ENCODE measurements at regions not wholly inside any gene's neighbourhood (a gene's known extent, or its start where the extent isn't known, plus 50 kb on each side); places are given as distances from the start of the nearest gene placed in this dataset.

DNA sequence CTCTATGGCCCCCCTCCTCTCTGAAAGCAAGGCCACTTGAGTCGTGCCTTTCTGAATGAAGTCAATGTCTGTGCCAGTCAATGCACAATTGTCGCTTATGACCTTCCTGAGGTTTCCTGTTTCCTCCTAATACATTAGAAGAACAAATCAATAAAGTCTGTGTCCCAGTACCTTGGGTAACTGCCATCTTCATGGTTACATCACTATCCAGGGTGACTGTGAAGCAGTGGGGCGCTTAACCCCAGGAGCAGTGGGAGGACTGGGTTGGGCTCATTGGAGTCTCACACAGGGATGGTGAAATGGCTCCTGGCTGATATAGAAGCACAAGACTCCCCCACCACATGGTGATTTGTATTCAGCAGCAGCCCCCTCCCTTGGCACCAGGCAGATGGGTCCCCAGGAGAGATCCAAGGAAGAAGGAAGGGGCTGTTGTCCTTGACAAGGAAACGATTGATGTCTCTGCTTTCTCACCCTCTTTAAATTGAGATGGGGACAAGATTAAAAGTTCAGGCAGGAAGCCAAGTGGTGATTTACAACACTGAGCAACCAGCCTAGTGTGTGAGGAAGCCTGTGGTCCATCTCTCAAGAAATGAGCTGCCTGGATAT is 261.9 kb upstream of the ZNF462 start:
- no peaks in the 10 kb centered on the region for H3K9me3 ChIP-seq (ENCODE audit: control insufficient read depth in 2 of 3, insufficient read depth in 1 of 3, low read length in 3 of 3)
- H3K9ac ChIP-seq (ENCODE audit: low read length in 3 of 3) = no peak overlapping the region
- no peaks in the 10 kb centered on the region for H3K27me3 ChIP-seq (ENCODE audit: control insufficient read depth, insufficient read depth, low read length)
- no peak overlapping the region for H3K27ac ChIP-seq (ENCODE audit: low read depth in 2 of 2, low read length in 2 of 2)
- no peaks in the 10 kb centered on the region for H3K4me1 ChIP-seq (ENCODE audit: control insufficient read depth in 2 of 3, insufficient read depth in 2 of 3, low read depth in 1 of 3, low read length in 3 of 3)
- FAIRE-seq (no peak), DNase-seq (peak in 1 of 5 donors; percentile 25)
- intact Hi-C loops (cut with DNase I) = no loop called here
- no peaks in the 10 kb centered on the region for H3K36me3 ChIP-seq (ENCODE audit: control insufficient read depth in 2 of 3, insufficient read depth in 3 of 3, low read length in 3 of 3)
- no peak overlapping the region for H3K4me3 ChIP-seq (ENCODE audit: low read length in 3 of 3)
- TF ChIP-seq, protein P1, sequence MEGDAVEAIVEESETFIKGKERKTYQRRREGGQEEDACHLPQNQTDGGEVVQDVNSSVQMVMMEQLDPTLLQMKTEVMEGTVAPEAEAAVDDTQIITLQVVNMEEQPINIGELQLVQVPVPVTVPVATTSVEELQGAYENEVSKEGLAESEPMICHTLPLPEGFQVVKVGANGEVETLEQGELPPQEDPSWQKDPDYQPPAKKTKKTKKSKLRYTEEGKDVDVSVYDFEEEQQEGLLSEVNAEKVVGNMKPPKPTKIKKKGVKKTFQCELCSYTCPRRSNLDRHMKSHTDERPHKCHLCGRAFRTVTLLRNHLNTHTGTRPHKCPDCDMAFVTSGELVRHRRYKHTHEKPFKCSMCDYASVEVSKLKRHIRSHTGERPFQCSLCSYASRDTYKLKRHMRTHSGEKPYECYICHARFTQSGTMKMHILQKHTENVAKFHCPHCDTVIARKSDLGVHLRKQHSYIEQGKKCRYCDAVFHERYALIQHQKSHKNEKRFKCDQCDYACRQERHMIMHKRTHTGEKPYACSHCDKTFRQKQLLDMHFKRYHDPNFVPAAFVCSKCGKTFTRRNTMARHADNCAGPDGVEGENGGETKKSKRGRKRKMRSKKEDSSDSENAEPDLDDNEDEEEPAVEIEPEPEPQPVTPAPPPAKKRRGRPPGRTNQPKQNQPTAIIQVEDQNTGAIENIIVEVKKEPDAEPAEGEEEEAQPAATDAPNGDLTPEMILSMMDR (IDR thresholded peaks at IDR 0.05; ENCODE audit: borderline replicate concordance, extremely low read depth, insufficient read depth) = no peak

DNA sequence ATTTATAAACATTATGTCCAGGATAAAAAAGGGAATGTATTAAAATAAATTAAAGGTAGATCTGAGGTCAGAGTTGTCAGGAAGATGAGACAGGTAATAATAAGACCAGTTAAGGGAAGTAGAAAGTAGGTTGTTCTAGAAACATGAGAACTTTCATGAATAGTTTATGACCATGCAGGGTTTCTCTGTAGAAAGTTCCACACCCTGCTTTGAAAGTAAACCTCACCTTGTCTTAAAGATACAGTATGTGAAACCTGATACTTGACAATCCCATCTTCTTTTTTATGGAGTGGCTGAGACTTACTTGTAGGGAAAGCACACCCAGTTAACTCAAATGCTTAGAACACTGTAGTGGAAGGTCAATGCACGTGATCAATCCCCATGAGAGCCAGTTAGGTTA is 260.6 kb upstream of the ZNF462 start:
- TF ChIP-seq, protein P1 (IDR thresholded peaks at IDR 0.05; ENCODE audit: borderline replicate concordance, extremely low read depth, insufficient read depth) = no peak
- H3K9ac ChIP-seq (ENCODE audit: low read length in 3 of 3) = no peak overlapping the region
- no peak overlapping the region for H3K4me3 ChIP-seq (ENCODE audit: low read length in 3 of 3)
- no peaks in the 10 kb centered on the region for H3K4me1 ChIP-seq (ENCODE audit: control insufficient read depth in 2 of 3, insufficient read depth in 2 of 3, low read depth in 1 of 3, low read length in 3 of 3)
- no peaks in the 10 kb centered on the region for H3K9me3 ChIP-seq (ENCODE audit: control insufficient read depth in 2 of 3, insufficient read depth in 1 of 3, low read length in 3 of 3)
- H3K36me3 ChIP-seq (ENCODE audit: control insufficient read depth in 2 of 3, insufficient read depth in 3 of 3, low read length in 3 of 3) = no peaks in the 10 kb centered on the region
- no peak for FAIRE-seq
- DNase-seq = peak in 2 of 5 donors; percentile 30 to 49
- H3K27me3 ChIP-seq (ENCODE audit: control insufficient read depth, insufficient read depth, low read length) = no peaks in the 10 kb centered on the region
- intact Hi-C loops (cut with DNase I) = no loop called here
- no peak overlapping the region for H3K27ac ChIP-seq (ENCODE audit: low read depth in 2 of 2, low read length in 2 of 2)

DNA sequence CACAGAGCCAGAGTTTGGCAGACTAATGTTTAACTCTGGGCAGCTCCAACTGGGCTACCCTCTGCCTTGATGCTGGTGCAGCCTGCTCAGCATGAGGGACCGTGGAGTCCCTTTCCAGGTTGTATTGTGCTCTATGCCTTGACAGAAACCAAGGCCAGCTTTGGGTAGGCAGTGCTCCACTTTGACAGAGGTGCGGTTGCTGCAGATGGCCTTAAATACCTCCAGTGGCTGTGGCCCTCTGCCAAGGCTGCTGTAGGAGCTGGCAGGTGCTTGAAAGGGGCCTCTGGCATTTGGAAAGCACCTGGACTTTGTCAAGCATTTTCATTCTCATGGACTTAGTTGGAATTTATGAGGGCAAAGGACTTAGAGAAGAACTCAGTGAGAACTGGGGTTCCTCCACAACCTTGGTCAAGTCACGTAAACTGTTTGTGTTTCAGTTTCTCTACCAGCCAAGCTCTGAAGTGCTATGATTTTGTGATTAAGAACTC is 249.7 kb upstream of the ZNF462 start:
- DNase-seq = peak in 2 of 5 donors; percentile 43 to 64
- Histone ChIP-seq H3K9me3 (ENCODE audit: control insufficient read depth in 2 of 3, insufficient read depth in 1 of 3, low read length in 3 of 3) (no peaks in the 10 kb centered on the region), H3K4me3 (ENCODE audit: low read length in 3 of 3) (no peak overlapping the region), H3K27me3 (ENCODE audit: control insufficient read depth, insufficient read depth, low read length) (no peaks in the 10 kb centered on the region), H3K4me1 (ENCODE audit: control insufficient read depth in 2 of 3, insufficient read depth in 2 of 3, low read depth in 1 of 3, low read length in 3 of 3) (peaks cover 0 to 4% (median 3%) of the 10 kb centered on the region in 3 donors), H3K9ac (ENCODE audit: low read length in 3 of 3) (no peak overlapping the region), H3K36me3 (ENCODE audit: control insufficient read depth in 2 of 3, insufficient read depth in 3 of 3, low read length in 3 of 3) (no peaks in the 10 kb centered on the region), H3K27ac (ENCODE audit: low read depth in 2 of 2, low read length in 2 of 2) (no peak overlapping the region)
- FAIRE-seq = no peak
- TF ChIP-seq, protein P1 (IDR thresholded peaks at IDR 0.05; ENCODE audit: borderline replicate concordance, extremely low read depth, insufficient read depth) = no peak
- intact Hi-C loops (cut with DNase I) = no loop called here

Measured in kidney (tissue), 13 donors.